Esophagus mucosa (tissue), 1 donor: ENCODE measurements at regions not wholly inside any gene's neighbourhood (a gene's known extent, or its start where the extent isn't known, plus 50 kb on each side); places are given as distances from the start of the nearest gene placed in this dataset.
"Not testable (repeated sequence)": the region's sequence is repeated elsewhere in the genome, so short reads cannot be mapped to it uniquely, and the experiment has no call there.

Experiments used
- ATAC-seq: fragments of 200-7000 bp; cut with Tn5 transposase; one replicate; pipeline ENCODE4 v1.9.1; 2020
- donor health status: DM: yes; HTN: yes; CAD: no.

DNA sequence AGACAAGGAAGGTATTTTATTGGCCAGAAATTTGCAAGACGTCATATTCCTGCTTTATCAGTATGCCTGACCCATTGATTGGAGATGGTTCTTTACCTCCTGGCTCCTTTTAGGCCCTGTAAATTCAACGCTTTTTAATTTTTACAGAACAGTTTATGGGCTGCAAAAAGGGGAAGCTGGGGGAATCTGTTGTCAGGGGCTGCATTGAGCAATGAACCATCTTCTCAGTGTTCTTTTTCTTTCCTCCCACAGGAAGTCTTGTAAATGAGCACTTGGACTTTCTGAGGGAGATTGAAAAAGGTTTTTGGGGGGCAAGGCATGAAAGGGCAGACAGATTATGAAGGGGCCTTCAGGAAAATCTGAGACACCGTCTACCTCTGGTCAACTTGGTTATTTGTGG lies 503.6 kb upstream of the TNP1 start:
- no peak for ATAC-seq

DNA sequence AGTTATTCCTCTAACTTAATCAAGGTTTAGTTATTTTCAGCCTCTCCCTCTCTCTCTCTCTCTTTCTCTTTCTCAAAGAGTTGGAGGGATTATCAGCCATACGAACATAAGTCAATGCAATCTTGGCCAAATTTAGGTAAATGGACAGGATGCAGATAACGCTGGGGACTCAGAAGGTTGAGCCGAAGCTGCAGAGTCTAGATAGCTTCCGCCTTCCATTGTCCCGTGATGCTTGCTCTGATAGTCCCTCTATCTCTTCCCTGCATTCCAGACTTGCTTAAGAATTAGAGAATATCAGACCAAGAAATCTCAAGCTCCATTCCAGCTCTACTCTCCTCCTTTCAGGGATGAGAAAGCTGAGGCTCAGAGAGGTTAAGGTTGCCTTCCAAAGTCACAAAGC lies 502.8 kb upstream of the TNP1 start:
- ATAC-seq = no peak

DNA sequence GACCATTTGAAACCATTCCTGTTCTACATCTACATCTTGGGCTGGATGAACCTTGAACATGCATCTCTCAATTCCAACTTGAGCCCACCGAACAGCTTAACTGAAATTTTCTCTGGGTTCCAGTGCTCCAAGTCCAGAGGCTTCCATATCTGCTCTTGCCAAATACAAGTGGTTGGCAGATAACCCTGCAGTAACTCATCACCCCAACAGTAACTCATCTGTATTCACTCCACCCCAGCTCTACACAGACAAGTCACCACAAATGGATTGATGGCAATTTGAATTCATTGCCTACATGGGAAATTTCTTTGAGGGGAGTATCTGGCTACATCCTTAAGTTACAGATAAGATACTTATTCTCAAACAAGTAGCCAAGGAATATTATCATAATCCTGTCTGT lies 502.4 kb upstream of the TNP1 start:
- ATAC-seq = no peak

DNA sequence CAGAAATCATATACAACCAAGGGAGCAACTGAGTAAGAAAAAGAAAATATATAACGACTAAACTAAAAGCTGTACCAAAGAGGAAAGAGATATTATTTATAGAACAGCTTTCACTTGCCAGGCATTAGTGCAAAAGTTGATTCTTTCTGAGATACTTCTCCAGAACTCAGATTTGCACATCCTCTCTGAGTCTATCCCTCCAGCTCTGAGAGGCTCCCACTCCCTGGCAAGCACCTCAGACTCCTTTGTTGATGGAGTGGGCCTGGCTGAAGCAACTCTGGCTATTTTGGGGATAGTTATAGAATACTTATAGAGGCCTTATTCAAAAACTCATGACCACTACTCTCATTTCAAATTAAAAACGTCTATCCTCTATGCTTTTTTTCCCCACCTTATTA lies 501.6 kb upstream of the TNP1 start:
- no peak for ATAC-seq

DNA sequence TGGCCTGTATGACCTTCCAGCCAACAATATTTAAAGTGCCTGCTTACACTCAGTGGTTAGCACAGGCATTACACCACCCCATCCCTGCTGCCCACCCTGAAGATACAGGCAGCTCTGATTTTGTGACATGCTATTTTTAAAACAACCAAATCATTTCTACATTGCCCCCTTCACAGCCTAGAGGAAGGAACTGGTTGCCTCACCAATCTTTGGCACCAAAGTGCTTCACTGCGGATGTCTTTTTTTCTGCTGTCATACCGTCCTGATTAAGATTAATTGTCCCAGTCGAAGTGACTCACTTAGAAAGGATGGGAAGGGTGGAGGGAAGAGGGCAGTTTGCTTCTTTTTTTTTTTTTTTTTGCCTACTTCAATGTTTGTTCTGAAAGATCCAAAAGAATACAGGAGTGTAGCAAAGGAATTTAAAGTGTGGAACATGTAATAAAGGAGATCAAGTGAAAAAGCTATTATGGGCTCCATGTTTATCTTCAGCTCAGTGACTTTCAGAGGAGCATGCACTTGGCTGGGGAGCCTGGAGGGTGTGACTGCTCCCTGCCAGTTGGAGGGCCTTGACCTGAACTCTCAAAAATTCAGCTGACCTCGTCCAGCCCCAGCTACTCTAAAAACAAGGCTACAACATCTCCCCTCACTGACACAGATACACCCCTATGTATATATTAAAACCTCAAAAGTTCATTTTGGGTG lies 501.1 kb upstream of the TNP1 start:
- ATAC-seq = peak; percentile 63

DNA sequence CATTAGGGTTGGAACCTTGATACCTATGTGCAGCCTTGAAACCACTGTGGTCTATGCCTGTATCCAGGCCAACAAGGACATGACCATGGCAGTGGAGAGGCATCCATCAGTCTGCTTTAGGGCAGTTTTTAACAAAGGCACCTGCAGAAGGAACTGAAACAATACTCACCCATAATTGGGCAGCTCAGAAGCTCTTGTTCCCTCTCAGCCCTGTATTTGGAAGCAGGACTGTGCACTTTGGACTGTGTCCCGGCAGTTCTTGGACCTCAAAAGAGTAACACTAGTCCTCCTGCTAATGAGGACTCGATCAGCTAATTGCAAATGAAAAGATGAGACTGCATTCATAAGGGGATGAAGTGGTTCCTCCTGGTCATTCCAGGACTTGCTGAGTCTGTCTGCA lies 500.2 kb upstream of the TNP1 start:
- no peak for ATAC-seq

DNA sequence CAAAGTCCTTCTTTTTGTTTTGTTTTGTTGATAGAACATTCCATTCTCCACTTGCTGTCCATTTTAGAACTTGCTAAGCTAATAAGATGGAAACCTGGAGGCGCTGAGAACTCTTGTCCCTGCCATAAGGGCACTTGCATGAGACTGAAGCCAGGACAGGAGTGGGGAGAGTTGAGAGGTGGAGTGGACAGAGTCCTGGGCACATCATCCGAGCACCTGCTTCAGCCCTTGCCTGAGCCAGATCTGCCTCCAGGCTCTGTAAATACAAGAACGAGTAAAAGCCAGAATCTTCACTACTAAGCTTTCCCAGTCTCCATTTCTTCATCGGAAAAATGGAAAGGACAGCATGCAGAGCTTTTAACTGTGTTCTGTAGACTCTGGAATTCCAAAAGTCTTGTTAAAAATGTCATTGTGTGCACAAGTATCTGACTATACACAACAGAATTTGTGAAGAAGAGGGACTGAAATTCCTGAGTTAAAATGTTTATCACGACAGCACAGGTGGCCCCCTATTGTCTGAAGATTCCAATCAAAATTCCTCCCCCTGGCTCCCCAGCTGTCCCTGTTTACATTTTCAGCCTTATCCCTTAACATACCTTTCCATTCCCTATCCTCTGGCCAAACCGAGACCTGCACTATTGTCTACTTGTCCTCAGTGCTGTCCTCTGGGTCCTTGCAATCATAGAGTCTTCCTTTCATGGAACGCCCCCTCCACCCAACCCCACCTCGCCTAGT lies 498.2 kb upstream of the TNP1 start:
- no peak for ATAC-seq

DNA sequence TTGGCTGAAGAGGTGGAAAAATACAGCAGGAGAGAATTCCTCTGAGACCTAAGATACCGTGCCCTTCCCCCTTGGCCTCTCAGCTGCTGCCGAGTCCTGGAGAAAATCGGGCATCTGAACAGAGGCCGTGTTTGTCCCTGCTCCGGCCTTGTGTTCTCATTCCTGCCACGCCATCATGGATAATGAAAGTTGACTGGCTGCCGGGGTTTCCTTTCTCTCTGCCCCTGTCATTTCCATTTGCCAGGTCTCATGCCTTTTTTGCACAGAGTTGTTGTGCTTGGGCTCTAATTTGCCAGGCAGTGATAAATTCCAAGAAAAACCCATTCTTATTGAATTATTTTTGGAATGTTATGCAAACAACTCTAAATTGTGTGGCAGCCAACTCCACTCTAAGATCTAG lies 496.9 kb upstream of the TNP1 start:
- no peak for ATAC-seq

DNA sequence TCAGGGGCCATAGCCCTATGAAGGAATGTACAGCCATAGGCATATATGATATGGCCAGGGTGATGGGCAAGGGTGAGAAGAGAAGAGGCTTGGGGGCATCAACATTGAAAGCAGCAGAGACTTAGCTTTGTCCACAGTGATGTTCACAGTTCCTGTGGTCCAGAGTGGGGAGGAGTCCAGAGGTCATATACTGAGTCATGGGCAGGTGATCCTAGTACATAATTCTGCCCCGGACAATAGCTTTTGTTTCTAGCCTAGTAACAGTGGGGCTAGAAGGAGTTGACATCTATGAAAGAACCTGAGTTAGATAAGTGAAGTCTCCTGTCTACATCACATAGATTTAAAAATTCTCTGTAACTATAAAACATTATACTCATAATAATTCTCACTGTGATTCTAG lies 496.3 kb upstream of the TNP1 start:
- ATAC-seq = no peak

DNA sequence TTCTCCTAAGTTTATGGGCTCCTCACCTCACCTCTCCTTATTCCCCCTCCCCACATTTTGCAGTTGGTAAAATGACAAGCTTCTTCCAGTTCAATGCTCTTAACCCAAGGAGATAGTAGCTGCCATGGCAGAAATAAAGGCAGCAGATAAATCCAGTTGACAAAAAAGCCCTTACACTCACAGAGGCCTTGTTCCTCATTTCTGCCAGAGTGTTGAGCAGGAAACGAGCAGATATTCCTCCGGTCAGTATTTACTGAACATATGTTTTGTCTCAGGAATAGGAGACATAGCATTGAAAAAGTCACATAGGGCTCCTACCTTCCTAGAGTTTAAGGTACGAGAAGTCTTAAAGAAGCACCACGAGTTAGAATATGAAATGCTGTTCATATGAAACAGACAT lies 493.7 kb upstream of the TNP1 start:
- ATAC-seq = no peak

DNA sequence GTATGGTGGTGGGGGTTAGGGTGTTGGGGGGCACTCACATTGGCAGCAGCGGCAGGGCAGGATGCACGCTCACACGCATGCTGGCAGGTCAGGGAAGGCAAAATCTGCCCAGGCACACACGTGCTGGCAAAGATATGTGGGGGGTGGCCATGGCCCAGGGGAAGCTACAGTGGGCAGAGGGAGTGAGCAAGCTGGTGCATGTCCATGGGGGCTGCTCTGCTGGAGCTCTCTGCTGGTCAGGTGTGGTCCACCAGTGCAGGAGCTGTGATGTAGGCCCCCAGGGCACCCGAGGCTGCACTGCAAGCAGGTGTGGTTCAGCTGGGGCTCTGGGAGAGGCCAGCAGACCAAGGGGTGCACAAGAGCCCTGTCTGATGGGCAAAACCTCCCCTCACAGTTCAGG lies 491.5 kb upstream of the TNP1 start:
- no peak for ATAC-seq

DNA sequence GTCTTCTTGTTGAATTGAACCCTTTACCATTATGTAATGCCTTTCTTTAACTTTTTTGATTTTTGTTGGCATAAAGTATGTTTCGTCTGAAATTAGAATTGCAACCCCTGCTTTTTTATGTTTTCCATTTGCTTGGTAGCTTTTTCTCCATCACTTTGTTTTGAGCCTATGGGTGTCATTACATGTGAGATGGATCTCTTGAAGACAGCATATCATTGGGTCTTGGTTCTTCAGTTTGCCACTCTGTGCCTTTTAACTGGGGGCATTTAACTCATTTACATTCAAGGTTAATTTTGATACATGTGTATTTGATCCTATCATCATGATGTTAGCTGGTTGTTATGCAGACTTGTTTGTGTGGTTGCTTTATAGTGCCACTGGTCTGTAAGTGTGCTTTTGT lies 489.4 kb upstream of the TNP1 start:
- no peak for ATAC-seq

DNA sequence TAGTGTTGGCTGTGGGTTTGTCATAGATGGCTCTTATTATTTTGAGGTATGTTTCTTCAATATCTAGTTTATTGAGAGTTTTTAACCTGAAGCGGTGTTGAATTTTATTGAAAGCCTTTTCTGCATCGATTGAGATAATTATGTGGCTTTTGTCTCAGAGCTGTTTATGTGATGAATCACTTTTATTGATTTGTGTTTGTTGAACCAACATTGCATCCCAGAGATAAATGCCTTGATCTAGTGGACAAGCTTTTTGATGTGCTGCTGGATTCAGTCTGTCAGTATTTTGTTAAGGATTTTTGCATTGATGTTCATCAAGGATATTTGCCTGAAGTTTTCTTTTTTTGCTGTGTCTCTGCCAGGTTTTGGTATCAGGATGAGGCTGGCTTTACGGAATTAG lies 487.8 kb upstream of the TNP1 start:
- not testable (repeated sequence) for ATAC-seq

DNA sequence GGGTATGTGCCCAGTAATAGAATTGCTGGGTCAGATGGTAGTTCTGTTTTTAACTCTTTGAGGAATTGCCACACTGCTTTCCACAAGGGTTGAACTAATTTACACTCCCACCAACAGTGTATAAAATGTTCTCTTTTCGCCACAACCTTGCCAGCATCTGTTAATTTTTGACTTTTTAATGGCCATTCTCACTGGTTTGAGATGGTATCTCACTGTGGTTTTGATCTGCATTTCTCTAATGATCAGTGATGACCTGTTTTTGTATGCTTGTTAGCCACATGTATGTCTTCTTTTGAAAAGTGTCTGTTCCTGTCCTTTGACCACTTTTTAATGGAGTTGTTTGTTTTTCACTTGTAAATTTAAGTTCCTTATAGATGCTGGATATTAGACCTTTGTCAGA lies 486.2 kb upstream of the TNP1 start:
- ATAC-seq = not testable (repeated sequence)

DNA sequence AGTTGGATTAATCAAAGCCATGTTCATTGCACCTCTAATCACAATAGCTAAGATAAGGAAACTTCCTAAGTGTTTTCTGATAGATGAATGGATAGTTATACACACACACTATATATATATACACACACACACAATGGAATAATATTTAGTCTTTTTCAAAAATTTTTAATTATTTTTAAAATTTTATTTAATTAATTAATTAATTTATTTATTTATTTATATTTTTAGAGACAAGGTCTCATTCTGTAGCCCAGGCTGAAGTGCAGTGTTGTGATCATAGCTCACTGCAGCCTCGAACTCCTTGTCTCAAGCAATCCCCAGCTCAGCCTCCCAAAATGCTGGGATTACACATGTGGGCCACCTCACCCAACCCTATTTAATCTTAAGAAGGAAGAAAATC lies 481.0 kb upstream of the TNP1 start:
- ATAC-seq = no peak

DNA sequence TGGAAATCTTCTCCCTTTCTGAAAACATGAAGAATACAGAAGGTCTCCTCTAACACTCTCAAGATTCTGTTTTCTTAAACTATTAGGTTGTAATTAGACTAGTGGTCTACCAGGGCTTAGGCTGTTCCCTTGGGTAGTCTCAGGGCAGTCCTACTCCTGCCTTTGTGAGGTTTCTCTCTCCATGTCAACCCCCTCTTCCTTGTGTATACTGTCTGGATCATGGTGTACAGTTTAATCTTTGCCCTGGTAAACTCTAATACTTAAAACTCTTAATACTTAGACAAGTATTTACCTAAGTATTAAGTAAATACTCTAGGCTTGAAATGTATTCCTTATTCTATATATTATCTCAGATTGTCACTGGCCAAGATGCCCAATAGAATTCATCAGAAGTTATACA lies 480.3 kb upstream of the TNP1 start:
- no peak for ATAC-seq

DNA sequence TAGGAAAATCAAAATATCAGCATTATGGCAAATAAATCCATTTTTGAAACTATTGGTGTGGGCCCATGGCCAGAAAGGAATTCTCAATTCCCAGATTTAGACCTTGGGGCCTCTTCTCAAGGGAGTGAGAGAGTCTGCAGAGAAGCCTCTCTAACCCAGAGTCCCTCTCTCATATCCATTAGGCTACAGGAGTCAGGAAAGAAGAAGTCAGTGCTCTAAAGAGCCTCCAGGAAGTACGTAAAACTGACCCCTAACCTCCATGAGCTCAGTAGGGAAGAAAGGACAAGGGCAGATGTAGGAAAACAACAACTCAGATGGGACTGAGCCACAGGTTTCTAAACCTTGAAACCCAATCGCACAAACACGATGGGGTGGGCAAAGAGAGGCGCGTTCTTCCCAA lies 479.9 kb upstream of the TNP1 start:
- ATAC-seq = no peak

DNA sequence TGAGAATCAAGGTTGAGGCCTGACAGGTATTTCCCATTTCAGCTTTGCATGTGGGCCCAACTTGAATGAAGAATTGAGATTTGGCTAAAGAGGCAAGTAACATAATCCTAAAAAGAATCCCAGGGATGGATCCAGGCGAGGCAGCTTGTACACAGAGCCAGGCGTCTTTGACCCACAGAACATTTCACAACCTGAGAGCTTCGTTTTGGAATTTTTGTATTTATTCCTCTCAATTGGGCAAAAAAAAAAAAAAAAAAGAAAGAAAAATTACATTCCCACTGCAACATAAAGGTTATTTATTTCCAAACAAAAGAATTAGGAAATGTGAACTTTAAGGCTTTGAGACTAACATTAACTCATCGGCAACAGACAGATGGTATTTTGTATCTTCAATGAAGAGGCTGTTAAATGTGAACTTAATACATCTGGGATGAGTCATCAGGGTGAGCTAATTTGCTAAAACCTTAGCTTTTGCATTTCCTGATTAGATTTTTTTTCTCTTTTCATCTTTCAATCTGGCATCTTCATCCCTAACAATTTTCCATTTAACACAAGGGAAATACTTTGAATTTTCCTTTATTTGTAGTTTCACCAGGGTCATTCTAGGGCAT lies 478.5 kb upstream of the TNP1 start:
- no peak for ATAC-seq

DNA sequence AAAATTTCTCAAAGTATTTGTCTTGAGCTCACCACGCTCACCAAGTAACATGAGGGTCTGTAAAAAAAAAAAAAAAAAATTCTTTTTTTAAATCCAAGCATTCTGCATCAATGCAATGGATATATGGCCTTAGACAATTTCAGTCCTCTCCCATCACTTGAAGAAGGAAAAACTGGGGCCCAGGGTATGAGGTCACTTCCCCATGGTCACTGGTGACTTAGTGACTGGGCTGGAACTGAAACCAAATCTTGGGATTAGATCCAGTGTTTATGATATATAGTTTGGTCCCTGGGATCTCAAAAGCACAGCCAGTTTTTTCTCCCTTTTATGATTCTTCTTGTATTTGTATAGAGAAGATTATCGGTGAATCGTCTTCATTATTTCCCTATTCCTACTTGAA lies 477.9 kb upstream of the TNP1 start:
- ATAC-seq = no peak

DNA sequence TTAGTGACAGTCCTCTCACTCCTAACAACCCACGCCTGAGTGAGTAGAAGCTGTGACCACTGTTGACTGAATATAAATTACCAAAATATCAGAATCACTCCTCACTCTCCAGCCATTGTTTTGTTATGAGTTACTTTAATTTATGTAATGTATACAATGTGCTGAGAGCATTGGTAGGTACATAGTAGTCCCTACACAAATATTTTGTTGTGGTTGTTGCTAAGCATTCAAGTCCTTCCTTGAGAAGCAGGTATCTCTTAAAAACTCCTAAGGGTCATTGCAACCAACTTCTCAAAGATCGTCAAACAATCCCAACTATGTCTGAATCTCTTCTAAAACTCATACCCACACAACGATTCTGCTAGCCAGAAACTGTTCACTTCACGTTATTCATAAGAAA lies 476.8 kb upstream of the TNP1 start:
- ATAC-seq = no peak

DNA sequence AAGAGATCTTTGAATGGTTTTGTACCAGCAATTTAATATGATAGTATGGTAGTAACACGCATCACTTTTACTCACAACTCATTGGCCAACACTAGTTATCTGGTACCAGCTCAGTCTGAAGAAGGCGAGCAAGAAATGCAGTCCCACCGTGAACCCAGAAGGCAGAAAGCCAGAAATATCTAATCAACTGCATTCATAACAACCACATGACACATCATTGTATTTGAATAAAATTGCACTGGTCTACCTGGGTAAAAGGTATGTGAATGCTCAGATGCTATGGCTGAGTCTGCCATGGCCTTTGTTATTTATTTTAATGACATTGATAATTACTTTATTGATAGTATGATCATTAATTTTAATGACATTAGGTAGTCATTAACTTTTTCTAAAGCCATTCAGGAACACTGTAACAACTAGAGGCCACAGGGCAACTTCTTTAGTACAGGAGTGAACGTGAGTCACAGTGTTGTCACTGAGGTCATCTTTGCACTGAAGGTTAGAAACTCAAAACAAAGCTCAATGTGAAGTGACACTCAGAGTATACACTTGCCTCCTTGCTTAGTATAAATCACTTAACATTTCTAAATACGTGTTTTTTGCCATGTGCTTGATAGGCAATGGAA lies 475.6 kb upstream of the TNP1 start:
- peak; percentile 44 for ATAC-seq

DNA sequence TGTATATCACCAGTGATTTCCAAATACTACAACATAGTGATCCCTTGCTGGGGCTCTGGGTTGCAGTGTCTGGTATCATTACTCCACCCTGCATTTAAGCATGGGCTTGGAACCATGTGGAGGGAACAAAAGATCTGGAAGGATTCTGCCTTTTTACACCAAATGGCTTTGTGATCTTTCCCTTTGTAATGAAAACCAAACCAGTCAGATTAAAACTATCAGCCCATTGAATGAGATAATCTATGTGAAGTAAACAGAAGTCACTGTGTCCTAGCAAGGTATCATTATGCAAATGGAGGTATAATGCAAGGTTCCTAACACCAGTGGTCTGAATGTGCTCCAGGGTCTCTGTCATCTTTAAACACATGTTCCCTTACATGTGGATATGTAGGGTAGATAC lies 474.7 kb upstream of the TNP1 start:
- ATAC-seq = no peak

DNA sequence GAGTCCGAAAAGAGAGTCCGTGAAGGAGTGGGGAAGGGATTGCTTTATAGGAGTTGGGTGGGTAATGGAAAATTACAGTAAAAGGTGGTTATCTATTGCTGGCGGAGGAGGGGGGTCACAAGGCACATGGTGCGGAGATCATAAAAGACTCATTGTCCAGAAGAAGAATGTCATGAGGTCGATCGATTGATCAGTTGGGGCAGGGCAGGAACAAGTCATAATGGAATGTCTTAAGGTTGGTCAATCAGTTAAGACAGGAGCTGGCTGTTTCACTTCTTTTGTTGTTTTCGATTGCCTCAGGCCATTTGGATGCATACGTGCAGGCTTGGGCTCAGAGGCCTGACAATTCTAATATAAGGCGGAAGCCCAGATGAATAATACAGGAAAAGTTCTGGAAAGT lies 473.0 kb upstream of the TNP1 start:
- no peak for ATAC-seq

DNA sequence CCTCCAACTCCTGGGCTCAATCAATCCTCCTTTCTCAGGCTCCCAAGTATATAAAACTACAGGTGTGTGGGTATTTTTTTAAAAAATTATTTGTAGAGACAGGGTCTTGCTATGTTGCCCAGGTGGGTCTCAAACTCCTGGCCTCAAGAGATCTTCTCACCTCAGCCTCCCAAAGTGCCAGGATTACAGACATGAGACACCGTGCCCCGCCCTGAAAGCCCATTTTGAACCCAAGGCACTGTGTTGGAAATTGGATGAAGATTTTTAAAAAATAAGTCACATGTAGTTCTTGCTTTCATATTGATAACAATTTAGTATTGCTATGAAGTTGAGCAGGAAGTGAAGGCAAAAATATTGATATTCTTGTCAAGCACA lies 472.5 kb upstream of the TNP1 start:
- no peak for ATAC-seq
